PC-3 (cell line): ENCODE measurements at regions not wholly inside any gene's neighbourhood (a gene's known extent, or its start where the extent isn't known, plus 50 kb on each side); places are given as distances from the start of the nearest gene placed in this dataset.
A peak's percentile ranks its signal among the peaks of the same experiment; 100 is the strongest.

Source experiments
- ATAC-seq: fragments of 200-7000 bp; cut with Tn5 transposase; 2 replicates; pipeline ENCODE4 v1.9.1; 2020; ENCODE audit warnings: mild to moderate bottlenecking, moderate library complexity
- BruUV-seq: library from RNA; stranded (reverse); fragments of 400-500 nt; replicated peaks from 2 replicates; lab custom pipeline; 2021; lab: Mats Ljungman, UMichigan
- CTCF ChIA-PET: fragments of 300-600 bp; sonication (Branson Sonifier 250); formaldehyde crosslinking; loops from one replicate; lab custom pipeline; 2022; ENCODE audit warnings: antibody characterized with exemption; lab: Charles Lee
- POLR2A ChIA-PET: fragments of 300-600 bp; sonication (Branson Sonifier 250); formaldehyde crosslinking; loops from one replicate; lab custom pipeline; 2022; ENCODE audit warnings: antibody characterized with exemption; ENCODE audit not compliant: unreplicated experiment; lab: Charles Lee
- DNase-seq: peaks from one replicate; pipeline ENCODE4 v3.0.0-alpha.2; 2015
- H2AFZ ChIP-seq: fragments of 300-600 bp; sonication (generic); 2 replicates; pipeline ENCODE4 v1.6.0; 2016; ENCODE audit warnings: antibody characterized with exemption, low read length
- H3F3A ChIP-seq: fragments of 300-600 bp; sonication (generic); one replicate; pipeline ENCODE4 v1.6.0; 2017; ENCODE audit warnings: antibody characterized with exemption, low read length, control low read depth, mild to moderate bottlenecking; ENCODE audit not compliant: unreplicated experiment
- H3K27ac ChIP-seq: fragments of 300-600 bp; sonication (generic); 2 replicates; pipeline ENCODE4 v1.5.1; 2016; ENCODE audit warnings: mild to moderate bottlenecking, low read length
- H3K27me3 ChIP-seq: fragments of 300-600 bp; sonication (generic); 2 replicates; pipeline ENCODE4 v1.6.1; 2016; ENCODE audit warnings: low read length, mixed read lengths
- H3K36me3 ChIP-seq: fragments of 300-600 bp; sonication (generic); 2 replicates; pipeline ENCODE4 v1.6.1; 2016; ENCODE audit warnings: low read depth, mixed run types, low read length, mixed read lengths
- H3K4me1 ChIP-seq: fragments of 300-600 bp; sonication (generic); 2 replicates; pipeline ENCODE4 v1.5.1; 2016; ENCODE audit warnings: low read length; ENCODE audit not compliant: insufficient read depth
- H3K4me2 ChIP-seq: fragments of 300-600 bp; sonication (generic); 2 replicates; pipeline ENCODE4 v1.6.0; 2016; ENCODE audit warnings: low read length
- H3K4me3 ChIP-seq: fragments of 300-600 bp; sonication (generic); 2 replicates; pipeline ENCODE4 v1.5.1; 2016; ENCODE audit warnings: mild to moderate bottlenecking, low read length, mixed read lengths
- H3K79me2 ChIP-seq: fragments of 300-600 bp; sonication (generic); 2 replicates; pipeline ENCODE4 v1.6.1; 2017; ENCODE audit warnings: low read length, mixed read lengths
- H3K9ac ChIP-seq: fragments of 300-600 bp; sonication (generic); 2 replicates; pipeline ENCODE4 v1.6.0; 2016; ENCODE audit warnings: mild to moderate bottlenecking, low read length
- H3K9me2 ChIP-seq: fragments of 300-600 bp; sonication (generic); replicated peaks from 2 replicates; pipeline ENCODE4 v1.6.1; 2016; ENCODE audit warnings: mixed run types, low read length, mixed read lengths
- H3K9me3 ChIP-seq: fragments of 300-600 bp; sonication (generic); 2 replicates; pipeline ENCODE4 v1.6.1; 2016; ENCODE audit warnings: low read length, mixed read lengths
- H4K20me1 ChIP-seq: fragments of 300-600 bp; sonication (generic); 2 replicates; pipeline ENCODE4 v1.6.1; 2016; ENCODE audit warnings: low read length, mixed read lengths
- CTCF ChIP-seq: fragments of 300-600 bp; sonication (generic); conservative IDR thresholded peaks from 2 replicates; pipeline ENCODE4 v1.5.1; 2017; ENCODE audit warnings: antibody characterized with exemption, low read depth, mild to moderate bottlenecking, low read length
- EZH2 ChIP-seq: fragments of 300-600 bp; sonication (generic); IDR thresholded peaks from one replicate; pipeline ENCODE4 v1.6.1; 2017; ENCODE audit warnings: antibody characterized with exemption, mild to moderate bottlenecking, low read length; ENCODE audit not compliant: unreplicated experiment
- EZH2phosphoT487 ChIP-seq: fragments of 300-600 bp; sonication (generic); IDR thresholded peaks from 2 replicates; pipeline ENCODE4 v1.6.1; 2018; ENCODE audit warnings: mild to moderate bottlenecking, antibody characterized with exemption, low read length, borderline replicate concordance
- intact Hi-C: fragments of 100-400 bp; cut with micrococcal nuclease; formaldehyde crosslinking; loops from 2 replicates; pipeline ENCODE4 v1.9.0; 2023

GRCh38 chr5:17398866-17399835, 98.9 kb upstream of the TAF11L2 start:
- H3K4me1 ChIP-seq: peaks cover 26% of the 10 kb centered on the region
- no peak overlapping the region for H3K27ac ChIP-seq
- no peak for ATAC-seq
- no peak for DNase-seq
- H3K4me2 ChIP-seq: peak overlapping the region; percentile 51
- no TSS peak for BruUV-seq
- H3K4me3 ChIP-seq: no peak overlapping the region
- H3K36me3 ChIP-seq: no peaks in the 10 kb centered on the region
- H3K79me2 ChIP-seq: no peaks in the 10 kb centered on the region
- CTCF ChIA-PET: no interaction called here
- H4K20me1 ChIP-seq: no peaks in the 10 kb centered on the region
- POLR2A ChIA-PET: no interaction called here
- H3K27me3 ChIP-seq: no peaks in the 10 kb centered on the region
- peak overlapping the region; percentile 29 for H2AFZ ChIP-seq
- intact Hi-C loops: loop anchor here (5.0 kb wide), 1 partner anchor 182 kb away; the partner anchor contains the start of gene BASP1
- no peaks in the 10 kb centered on the region for H3K9me2 ChIP-seq
- H3F3A ChIP-seq: no peaks in the 10 kb centered on the region
- no peak overlapping the region for H3K9ac ChIP-seq
- no peak for TF ChIP-seq CTCF
- no peak for TF ChIP-seq EZH2
- TF ChIP-seq EZH2phosphoT487: no peak
- no peaks in the 10 kb centered on the region for H3K9me3 ChIP-seq

- Histone ChIP-seq H3K9me2 (no peaks in the 10 kb centered on the region), H3K4me3 (no peak overlapping the region), H3K36me3 (no peaks in the 10 kb centered on the region), H3F3A (no peaks in the 10 kb centered on the region), H2AFZ (no peak overlapping the region), H3K9ac (no peak overlapping the region), H3K27me3 (no peaks in the 10 kb centered on the region), H3K79me2 (no peaks in the 10 kb centered on the region), H3K4me1 (peaks cover 26% of the 10 kb centered on the region), H3K4me2 (no peak overlapping the region), H4K20me1 (no peaks in the 10 kb centered on the region), H3K27ac (no peak overlapping the region), H3K9me3 (no peaks in the 10 kb centered on the region)
- intact Hi-C loops: loop anchor here (5.0 kb wide), 1 partner anchor 183 kb away; the partner anchor contains the start of gene BASP1
- ChIA-PET POLR2A (no interaction called here), CTCF (no interaction called here)
- ATAC-seq (no peak), DNase-seq (no peak)
- TF ChIP-seq EZH2 (no peak), CTCF (no peak), EZH2phosphoT487 (no peak)
- BruUV-seq: no TSS peak
Observed at GRCh38 chr5:17399931-17400330, 98.1 kb upstream of the TAF11L2 start.
